SH-SY5Y (cell line): ENCODE measurements at regions not wholly inside any gene's neighbourhood (a gene's known extent, or its start where the extent isn't known, plus 50 kb on each side); places are given as distances from the start of the nearest gene placed in this dataset.

ENCODE experiments used
- GATA2 ChIP-seq: IDR thresholded peaks from 2 replicates; pipeline ENCODE4 v1.6.1; 2011; ENCODE audit warnings: mild to moderate bottlenecking, low read depth, low read length
- GATA3 ChIP-seq: IDR thresholded peaks from 2 replicates; pipeline ENCODE4 v1.6.1; 2011; ENCODE audit warnings: low read depth, mild to moderate bottlenecking, low read length, moderate library complexity

- no peak for TF ChIP-seq GATA2
- no peak for TF ChIP-seq GATA3
Measured at GRCh38 chr6:44044940-44045671, 82.1 kb downstream of the MRPL14 start.

GRCh38 chr6:44044154-44044539 is 83.1 kb downstream of the MRPL14 start:
- no peak for TF ChIP-seq GATA3
- TF ChIP-seq GATA2 = no peak

- TF ChIP-seq GATA2 = no peak
- no peak for TF ChIP-seq GATA3
Measured at GRCh38 chr6:44043479-44044153, 83.6 kb downstream of the MRPL14 start.

GRCh38 chr6:44042989-44043478 is 84.2 kb downstream of the MRPL14 start:
- no peak for TF ChIP-seq GATA3
- no peak for TF ChIP-seq GATA2

GRCh38 chr6:44042261-44042988 is 84.8 kb downstream of the MRPL14 start:
- no peak for TF ChIP-seq GATA2
- TF ChIP-seq GATA3 = no peak

GRCh38 chr6:44041461-44042260 is 85.6 kb downstream of the MRPL14 start:
- no peak for TF ChIP-seq GATA3
- TF ChIP-seq GATA2 = no peak

GRCh38 chr6:44040786-44041185 is 86.5 kb downstream of the MRPL14 start:
- TF ChIP-seq GATA2 = no peak
- TF ChIP-seq GATA3 = no peak

DNA sequence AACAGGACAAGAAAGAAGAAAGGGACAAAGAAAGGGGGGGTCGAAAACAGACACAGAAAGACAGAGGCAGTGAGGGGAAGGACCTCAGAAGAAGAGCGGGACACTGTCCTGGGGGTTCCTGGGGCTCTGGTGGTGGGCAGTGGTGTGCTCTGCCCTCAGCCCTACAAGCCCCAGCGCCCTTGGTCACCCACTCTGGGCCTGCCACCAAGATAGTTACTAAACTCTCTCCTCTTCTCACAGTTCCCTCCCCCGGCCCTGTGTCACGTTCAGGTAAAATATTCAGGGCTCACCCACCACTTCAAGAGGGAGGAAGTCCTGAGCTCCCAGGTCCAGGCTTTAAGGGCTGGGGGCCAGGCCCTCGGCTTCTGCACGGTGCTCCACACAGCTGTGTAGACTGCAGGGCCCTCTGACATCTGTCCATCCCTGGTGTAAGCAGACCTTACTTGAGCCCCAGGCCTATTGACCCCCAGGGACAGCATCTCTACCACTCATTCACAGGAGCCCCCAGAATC is 87.4 kb downstream of the MRPL14 start:
- no peak for TF ChIP-seq GATA3
- no peak for TF ChIP-seq GATA2

GRCh38 chr6:44039191-44039719 is 88.0 kb downstream of the MRPL14 start:
- no peak for TF ChIP-seq GATA3

DNA sequence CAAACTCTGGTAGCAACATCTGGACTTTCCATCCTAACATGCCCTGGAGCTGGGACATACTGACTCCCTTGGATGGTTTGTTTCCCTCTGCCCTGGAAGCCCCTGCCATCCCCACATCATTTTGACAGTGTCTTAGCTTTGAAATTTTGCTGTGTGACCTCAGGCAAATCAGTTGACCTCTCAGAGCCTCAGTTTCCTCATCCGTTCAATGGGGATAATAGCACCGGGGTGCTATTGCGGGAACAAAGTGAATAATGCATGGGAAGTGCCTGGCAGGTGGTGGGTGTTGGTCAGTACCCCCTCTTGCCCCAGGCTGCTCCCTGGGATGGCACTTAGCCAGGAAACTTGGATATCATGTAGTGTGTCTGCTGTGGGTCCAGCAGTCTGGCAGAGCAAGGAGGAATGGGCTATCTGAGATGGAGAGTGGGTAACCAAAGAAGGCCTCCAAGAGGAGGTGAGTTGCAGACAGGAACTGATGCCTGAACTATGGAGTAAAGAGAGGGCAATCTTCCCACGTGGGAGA is 88.6 kb downstream of the MRPL14 start:
- TF ChIP-seq GATA3 = no peak
- no peak for TF ChIP-seq GATA2

GRCh38 chr6:44037847-44038542 is 89.3 kb downstream of the MRPL14 start:
- no peak for TF ChIP-seq GATA3
- TF ChIP-seq GATA2 = no peak

- TF ChIP-seq GATA2 = no peak
- TF ChIP-seq GATA3 = no peak
Measured at GRCh38 chr6:44036699-44037101, 90.6 kb downstream of the MRPL14 start.

DNA sequence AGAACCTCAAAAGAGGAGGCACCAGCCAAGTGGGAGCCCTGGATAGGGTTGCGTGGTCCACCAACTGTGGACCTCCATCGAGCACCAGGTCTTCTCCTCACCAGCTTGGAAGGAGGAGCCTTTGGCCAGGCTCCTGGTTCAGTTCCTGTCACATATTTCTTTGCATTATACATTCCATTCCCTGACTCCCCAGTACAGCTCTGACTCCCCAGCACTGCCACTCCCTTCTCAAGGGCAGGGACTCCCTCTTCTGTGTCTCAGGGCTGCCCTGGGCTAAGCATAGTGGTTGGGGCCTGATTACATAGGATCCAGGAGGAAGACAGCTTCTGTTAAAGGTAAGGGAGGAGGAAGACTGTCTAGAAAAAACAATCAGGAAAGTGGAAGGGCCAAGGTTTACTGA is 91.1 kb downstream of the MRPL14 start:
- TF ChIP-seq GATA2 = no peak
- TF ChIP-seq GATA3 = no peak

GRCh38 chr6:44035621-44036020 is 91.6 kb downstream of the MRPL14 start:
- TF ChIP-seq GATA3 (no peak), GATA2 (no peak)
